Coronary artery (tissue), 2 donors: ENCODE measurements at regions not wholly inside any gene's neighbourhood (a gene's known extent, or its start where the extent isn't known, plus 50 kb on each side); places are given as distances from the start of the nearest gene placed in this dataset.

Source experiments
- DNase-seq: peaks from one replicate; pipeline ENCODE4 v3.0.0-alpha.2; 2017; ENCODE audit warnings: low spot score
- H3K27ac ChIP-seq, 2 donors: fragments of 200-600 bp; sonication (generic); one replicate each; pipeline ENCODE4 v1.5.1; 2016 to 2019
- H3K4me3 ChIP-seq: fragments of 200-600 bp; sonication (generic); 2 replicates; pipeline ENCODE4 v1.5.1; 2016; ENCODE audit warnings: mild to moderate bottlenecking, moderate library complexity
- CTCF ChIP-seq: fragments of 200-600 bp; sonication (generic); IDR thresholded peaks from one replicate; pipeline ENCODE4 v1.5.1; 2019; ENCODE audit warnings: antibody characterized with exemption

- TF ChIP-seq CTCF = no peak
- Histone ChIP-seq H3K4me3 (no peak overlapping the region), H3K27ac (no peak overlapping the region)
- DNase-seq = no peak
Measured at GRCh38 chr7:119344466-119344865, 928.5 kb upstream of the KCND2 start.

GRCh38 chr7:119348491-119348890, 924.5 kb upstream of the KCND2 start:
- TF ChIP-seq CTCF = no peak
- no peak overlapping the region for H3K4me3 ChIP-seq
- DNase-seq = no peak
- H3K27ac ChIP-seq = no peak overlapping the region

GRCh38 chr7:119350334-119350733, 922.6 kb upstream of the KCND2 start:
- no peak for DNase-seq
- TF ChIP-seq CTCF = no peak
- Histone ChIP-seq H3K4me3 (no peak overlapping the region), H3K27ac (no peak overlapping the region)

- no peak for DNase-seq
- no peak for TF ChIP-seq CTCF
- H3K4me3 ChIP-seq = no peak overlapping the region
- H3K27ac ChIP-seq = no peak overlapping the region
Measured at GRCh38 chr7:119351320-119351719, 921.7 kb upstream of the KCND2 start.

- no peak for TF ChIP-seq CTCF
- no peak for DNase-seq
- H3K4me3 ChIP-seq = no peak overlapping the region
Measured at GRCh38 chr7:119374436-119374835, 898.5 kb upstream of the KCND2 start.

GRCh38 chr7:119377861-119378260, 895.1 kb upstream of the KCND2 start:
- TF ChIP-seq CTCF = no peak
- H3K4me3 ChIP-seq = no peak overlapping the region

More at GRCh38 chr7:119374436-119374835, 898.5 kb upstream of the KCND2 start:
- no peak overlapping the region for H3K27ac ChIP-seq

GRCh38 chr7:119382726-119383125, 890.2 kb upstream of the KCND2 start:
- H3K27ac ChIP-seq = no peak overlapping the region
- H3K4me3 ChIP-seq = no peak overlapping the region
- no peak for TF ChIP-seq CTCF
- DNase-seq = no peak

More at GRCh38 chr7:119377861-119378260, 895.1 kb upstream of the KCND2 start:
- DNase-seq = no peak
- H3K27ac ChIP-seq = no peak overlapping the region
